Fibroblast of lung (primary cell): ENCODE measurements at regions not wholly inside any gene's neighbourhood (a gene's known extent, or its start where the extent isn't known, plus 50 kb on each side); places are given as distances from the start of the nearest gene placed in this dataset.

Experiments used
- DNase-seq, 2 donors: peaks; one replicate each; pipeline versions ENCODE4 v3.0.0 to v3.0.0-alpha.2; 2010; ENCODE audit warnings: low read depth in 2 of 2
- H2AFZ ChIP-seq: 2 replicates; pipeline ENCODE4 v1.5.1; 2012; ENCODE audit warnings: low read length, control low read depth, inconsistent platforms
- H3K27ac ChIP-seq: 2 replicates; pipeline ENCODE4 v1.5.1; 2011; ENCODE audit warnings: low read length, control low read depth; ENCODE audit not compliant: insufficient read depth
- H3K27me3 ChIP-seq: 2 replicates; pipeline ENCODE4 v1.5.1; 2011; ENCODE audit warnings: mild to moderate bottlenecking, low read length; ENCODE audit not compliant: control insufficient read depth, insufficient read depth
- H3K36me3 ChIP-seq: 2 replicates; pipeline ENCODE4 v1.5.1; 2011; ENCODE audit warnings: low read length; ENCODE audit not compliant: control insufficient read depth, insufficient read depth
- H3K4me1 ChIP-seq: 2 replicates; pipeline ENCODE4 v1.5.1; 2011; ENCODE audit warnings: low read length; ENCODE audit not compliant: control insufficient read depth, insufficient read depth; ENCODE audit errors: extremely low read depth
- H3K4me2 ChIP-seq: 2 replicates; pipeline ENCODE4 v1.5.1; 2011; ENCODE audit warnings: low read length, control low read depth; ENCODE audit not compliant: insufficient read depth; ENCODE audit errors: extremely low read depth
- H3K4me3 ChIP-seq, 4 experiments: fragments of 200-600 bp in 1 of 4; sonication (generic) in 1 of 4; replicated peaks in 1 of 4; 2 replicates each; pipeline ENCODE4 v1.5.1; 2011 to 2016; ENCODE audit warnings: low read length in 4 of 4, low read depth in 3 of 4, mild to moderate bottlenecking in 3 of 4, control low read depth in 2 of 4, inconsistent platforms in 1 of 4, mixed read lengths in 1 of 4; ENCODE audit not compliant: insufficient read depth in 1 of 4; ENCODE audit errors: control extremely low read depth in 1 of 4
- H3K79me2 ChIP-seq: 2 replicates; pipeline ENCODE4 v1.5.1; 2012; ENCODE audit warnings: mild to moderate bottlenecking, low read length, inconsistent platforms; ENCODE audit not compliant: control insufficient read depth, insufficient read depth
- H3K9ac ChIP-seq: 2 replicates; pipeline ENCODE4 v1.5.1; 2011; ENCODE audit warnings: mild to moderate bottlenecking, low read length, control low read depth; ENCODE audit not compliant: insufficient read depth
- H3K9me3 ChIP-seq: 2 replicates; pipeline ENCODE4 v1.5.1; 2012; ENCODE audit warnings: low read depth, low read length; ENCODE audit not compliant: control insufficient read depth, insufficient read depth
- H4K20me1 ChIP-seq: 2 replicates; pipeline ENCODE4 v1.5.1; 2011; ENCODE audit warnings: low read length; ENCODE audit not compliant: control insufficient read depth, insufficient read depth; ENCODE audit errors: extremely low read depth
- CTCF ChIP-seq, 2 donors: IDR thresholded peaks in 1 of 2; conservative IDR thresholded peaks in 1 of 2; 1 replicate in 1 of 2; 2 replicates in 1 of 2; pipeline ENCODE4 v1.5.1; 2011 to 2012; ENCODE audit warnings: low read length in 2 of 2, control low read depth in 1 of 2, inconsistent platforms in 1 of 2, low read depth in 1 of 2, mild to moderate bottlenecking in 1 of 2
- EZH2 ChIP-seq: IDR thresholded peaks from 2 replicates; pipeline ENCODE4 v1.5.1; 2012; ENCODE audit warnings: low read length, control low read depth, mild to moderate bottlenecking; ENCODE audit errors: missing control alignments

GRCh38 chr7:98697485-98698240 lies 80.6 kb downstream of the NPTX2 start:
- TF ChIP-seq EZH2 (no peak), CTCF (conservative IDR thresholded peaks at IDR 0.05 in 1 of 2, IDR thresholded peaks at IDR 0.05 in 1 of 2; ENCODE audit: low read depth in 1 of 2, low read length in 2 of 2) (no peak)
- H3K4me3 ChIP-seq: no peak overlapping the region
- H3K4me2 ChIP-seq: no peak overlapping the region
- no peaks in the 10 kb centered on the region for H3K9me3 ChIP-seq
- no peaks in the 10 kb centered on the region for H3K4me1 ChIP-seq
- no peaks in the 10 kb centered on the region for H3K27me3 ChIP-seq
- no peak overlapping the region for H3K9ac ChIP-seq
- no peak for DNase-seq
- no peak overlapping the region for H3K27ac ChIP-seq
- H2AFZ ChIP-seq: no peak overlapping the region
- no peaks in the 10 kb centered on the region for H4K20me1 ChIP-seq
- no peaks in the 10 kb centered on the region for H3K36me3 ChIP-seq
- no peaks in the 10 kb centered on the region for H3K79me2 ChIP-seq

DNA sequence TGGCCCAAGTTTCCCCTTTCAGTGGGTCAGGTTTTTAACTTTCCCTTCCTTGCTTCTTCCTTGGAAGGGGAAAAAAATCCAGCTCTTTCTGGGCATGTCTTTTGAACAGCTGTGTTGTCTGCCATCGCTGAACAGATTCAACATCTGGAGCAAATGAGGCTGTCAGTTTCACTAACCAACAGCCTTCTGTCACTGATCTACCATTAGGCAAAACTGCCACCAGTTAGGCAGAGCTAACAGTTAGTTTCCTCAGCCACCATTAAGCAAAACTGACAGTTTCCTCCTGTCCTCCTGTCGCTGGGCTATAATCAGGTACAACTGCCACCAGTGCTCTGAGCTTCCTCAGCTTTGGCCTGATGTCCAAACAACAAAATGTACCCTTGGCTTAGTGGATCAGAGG lies 81.9 kb downstream of the NPTX2 start:
- Histone ChIP-seq H4K20me1 (no peaks in the 10 kb centered on the region), H3K4me1 (no peaks in the 10 kb centered on the region), H3K9ac (no peak overlapping the region), H3K27me3 (no peaks in the 10 kb centered on the region), H3K9me3 (no peaks in the 10 kb centered on the region), H3K4me3 (no peak overlapping the region), H2AFZ (no peak overlapping the region), H3K79me2 (no peaks in the 10 kb centered on the region), H3K27ac (no peak overlapping the region), H3K4me2 (no peak overlapping the region), H3K36me3 (no peaks in the 10 kb centered on the region)
- TF ChIP-seq CTCF (conservative IDR thresholded peaks at IDR 0.05 in 1 of 2, IDR thresholded peaks at IDR 0.05 in 1 of 2; ENCODE audit: low read depth in 1 of 2, low read length in 2 of 2) (no peak), EZH2 (no peak)
- no peak for DNase-seq

DNA sequence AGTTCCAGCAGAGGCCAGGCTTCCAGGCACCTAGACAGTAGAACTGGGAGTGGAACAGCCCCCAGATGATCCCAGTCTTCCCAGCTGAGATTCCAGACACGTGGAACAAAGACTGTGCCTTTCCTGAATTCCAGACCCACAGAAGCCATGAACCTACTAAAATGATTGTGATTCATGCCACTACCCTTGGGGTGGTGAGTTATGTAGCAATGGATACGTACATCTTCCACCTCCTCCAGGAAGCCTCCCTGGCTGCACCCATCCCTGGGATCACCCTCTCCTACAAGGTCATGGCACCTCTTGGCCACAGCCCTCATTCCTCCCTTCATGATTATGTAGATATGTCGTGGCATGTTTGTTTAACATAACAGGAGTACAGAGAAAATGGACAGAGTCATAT lies 83.4 kb downstream of the NPTX2 start:
- Histone ChIP-seq H3K9me3 (no peaks in the 10 kb centered on the region), H2AFZ (no peak overlapping the region), H3K27ac (no peak overlapping the region), H3K4me1 (no peaks in the 10 kb centered on the region), H3K4me3 (no peak overlapping the region), H4K20me1 (no peaks in the 10 kb centered on the region), H3K9ac (no peak overlapping the region), H3K79me2 (no peaks in the 10 kb centered on the region), H3K27me3 (no peaks in the 10 kb centered on the region), H3K4me2 (no peak overlapping the region), H3K36me3 (no peaks in the 10 kb centered on the region)
- TF ChIP-seq CTCF (conservative IDR thresholded peaks at IDR 0.05 in 1 of 2, IDR thresholded peaks at IDR 0.05 in 1 of 2; ENCODE audit: low read depth in 1 of 2, low read length in 2 of 2): no peak
- no peak for DNase-seq
